Gastroesophageal sphincter (tissue), 3 donors: ENCODE measurements at regions not wholly inside any gene's neighbourhood (a gene's known extent, or its start where the extent isn't known, plus 50 kb on each side); places are given as distances from the start of the nearest gene placed in this dataset.

Experiments used
- CTCF ChIP-seq, 4 experiments: fragments of 200-600 bp in 2 of 4; fragments of 450-650 bp in 2 of 4; sonication (generic) in 1 of 4; IDR thresholded peaks; one replicate each; pipeline ENCODE4 v1.5.1; 2017 to 2019; ENCODE audit warnings: antibody characterized with exemption in 4 of 4, mild to moderate bottlenecking in 2 of 4, moderate library complexity in 2 of 4
- EP300 ChIP-seq: sonication (generic); formaldehyde crosslinking; IDR thresholded peaks from one replicate; pipeline ENCODE4 v1.6.1; 2017; ENCODE audit warnings: antibody characterized with exemption, mild to moderate bottlenecking
- POLR2A ChIP-seq, 2 donors: fragments of 450-650 bp; IDR thresholded peaks; one replicate each; pipeline ENCODE4 v1.6.1; 2017; ENCODE audit warnings: antibody characterized with exemption in 2 of 2, mild to moderate bottlenecking in 2 of 2, moderate library complexity in 1 of 2
- POLR2AphosphoS5 ChIP-seq: sonication (generic); formaldehyde crosslinking; IDR thresholded peaks from one replicate; pipeline ENCODE4 v1.6.1; 2017; ENCODE audit warnings: antibody characterized with exemption

GRCh38 chr5:160507221-160507721 lies 85.6 kb downstream of the PTTG1 start:
- TF ChIP-seq EP300 (no peak), CTCF (IDR thresholded peaks at IDR 0.05) (no peak), POLR2AphosphoS5 (no peak), POLR2A (IDR thresholded peaks at IDR 0.05) (no peak)
